ENCODE measurements at regions not wholly inside any gene's neighbourhood (a gene's known extent, or its start where the extent isn't known, plus 50 kb on each side); places are given as distances from the start of the nearest gene placed in this dataset.
"Not testable (repeated sequence)": the region's sequence is repeated elsewhere in the genome, so short reads cannot be mapped to it uniquely, and the experiment has no call there.

DNA sequence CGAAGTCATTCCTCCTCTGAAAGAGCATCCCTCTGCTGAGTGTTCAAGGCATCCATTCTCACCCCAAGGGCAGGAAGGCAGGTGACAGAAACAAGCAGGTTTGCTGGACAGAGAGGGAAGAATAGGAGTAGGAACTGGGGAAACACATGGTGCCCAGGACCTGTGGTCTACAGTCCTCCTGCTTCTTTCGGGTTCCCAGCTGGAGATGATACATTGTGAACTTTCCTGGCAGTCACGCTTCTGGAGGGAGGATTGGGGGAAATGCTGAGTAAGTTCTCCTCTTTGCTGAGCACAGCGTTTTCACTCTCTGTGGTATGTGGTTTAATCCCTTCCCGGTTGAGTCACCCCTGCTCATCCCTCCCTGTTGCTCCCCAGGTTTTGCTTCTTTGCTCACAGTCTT is 496.3 kb downstream of the TMEM121 start:
- TF ChIP-seq, protein P1, sequence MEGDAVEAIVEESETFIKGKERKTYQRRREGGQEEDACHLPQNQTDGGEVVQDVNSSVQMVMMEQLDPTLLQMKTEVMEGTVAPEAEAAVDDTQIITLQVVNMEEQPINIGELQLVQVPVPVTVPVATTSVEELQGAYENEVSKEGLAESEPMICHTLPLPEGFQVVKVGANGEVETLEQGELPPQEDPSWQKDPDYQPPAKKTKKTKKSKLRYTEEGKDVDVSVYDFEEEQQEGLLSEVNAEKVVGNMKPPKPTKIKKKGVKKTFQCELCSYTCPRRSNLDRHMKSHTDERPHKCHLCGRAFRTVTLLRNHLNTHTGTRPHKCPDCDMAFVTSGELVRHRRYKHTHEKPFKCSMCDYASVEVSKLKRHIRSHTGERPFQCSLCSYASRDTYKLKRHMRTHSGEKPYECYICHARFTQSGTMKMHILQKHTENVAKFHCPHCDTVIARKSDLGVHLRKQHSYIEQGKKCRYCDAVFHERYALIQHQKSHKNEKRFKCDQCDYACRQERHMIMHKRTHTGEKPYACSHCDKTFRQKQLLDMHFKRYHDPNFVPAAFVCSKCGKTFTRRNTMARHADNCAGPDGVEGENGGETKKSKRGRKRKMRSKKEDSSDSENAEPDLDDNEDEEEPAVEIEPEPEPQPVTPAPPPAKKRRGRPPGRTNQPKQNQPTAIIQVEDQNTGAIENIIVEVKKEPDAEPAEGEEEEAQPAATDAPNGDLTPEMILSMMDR (IDR thresholded peaks at IDR 0.05): not testable (repeated sequence)
- TF ChIP-seq POLR2A (IDR thresholded peaks at IDR 0.05): not testable (repeated sequence)

Measured in heart left ventricle (tissue), 13 donors.